ENCODE measurements at regions not wholly inside any gene's neighbourhood (a gene's known extent, or its start where the extent isn't known, plus 50 kb on each side); places are given as distances from the start of the nearest gene placed in this dataset.

- no peak for DNase-seq
These were observed 144.2 kb downstream of the CXCL12 start for GRCh38 chr10:44240584-44241205.

DNA sequence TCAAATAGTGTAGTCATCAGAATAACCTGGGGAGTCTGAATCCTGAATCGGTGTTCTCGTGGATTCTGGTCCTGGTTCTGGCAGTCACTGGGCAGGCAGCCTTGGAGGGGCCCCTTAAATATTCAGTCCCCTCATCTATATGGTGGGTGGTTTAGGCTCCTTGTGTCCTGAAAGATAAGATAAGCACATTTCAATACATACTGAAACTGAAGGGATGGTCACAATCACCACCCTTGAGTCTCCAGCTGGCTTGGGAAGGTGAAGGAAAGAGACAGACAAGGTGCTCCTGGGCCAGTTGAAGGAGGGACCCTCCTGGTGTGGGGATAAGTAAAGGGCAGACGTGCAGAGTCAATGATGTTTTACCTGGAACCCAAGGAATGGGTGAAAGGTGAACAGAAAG is 146.7 kb downstream of the CXCL12 start:
- no peak for DNase-seq

- DNase-seq: no peak
These were observed 147.4 kb downstream of the CXCL12 start for GRCh38 chr10:44237364-44238049.

DNA sequence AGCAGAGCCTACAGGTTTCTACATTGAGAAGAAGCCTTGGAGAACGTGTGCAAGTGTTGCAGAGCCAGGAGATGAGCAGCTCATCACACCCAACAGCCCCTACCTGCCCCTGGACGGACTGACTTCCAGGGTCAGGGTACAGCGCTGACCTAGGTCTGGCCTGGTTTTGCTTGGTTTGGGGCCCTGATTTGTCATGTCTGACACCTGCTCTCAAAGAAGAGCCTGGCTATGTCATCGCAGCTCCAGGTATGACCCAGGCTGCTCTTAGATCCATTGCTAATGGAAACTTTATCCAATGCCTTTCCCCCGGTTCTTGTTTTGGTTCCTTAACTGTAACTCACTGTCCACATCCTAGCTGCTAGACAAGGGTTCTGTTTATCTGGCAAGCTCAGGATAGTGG is 149.5 kb downstream of the CXCL12 start:
- no peak for DNase-seq

DNA sequence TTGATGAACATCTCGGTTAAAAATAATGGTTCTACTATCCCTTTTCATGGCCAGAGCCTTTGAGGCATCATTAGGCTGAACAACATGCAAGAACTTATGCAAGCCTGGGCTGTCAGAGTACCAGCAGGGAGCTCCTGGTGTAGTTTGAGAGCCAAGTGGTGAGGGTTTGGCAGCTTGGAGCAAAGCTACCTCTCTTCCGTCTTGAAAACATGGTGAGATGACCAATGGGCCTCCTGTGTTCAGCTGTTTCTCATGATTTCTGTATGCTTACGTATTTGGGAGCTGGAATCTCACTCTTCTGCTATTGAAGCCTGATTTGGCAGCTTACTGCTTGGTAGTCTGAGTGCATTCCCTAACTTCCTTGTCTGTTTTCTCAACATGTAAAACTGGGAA is 150.4 kb downstream of the CXCL12 start:
- DNase-seq: no peak

GRCh38 chr10:44233561-44234482 is 151.1 kb downstream of the CXCL12 start:
- DNase-seq: no peak

GRCh38 chr10:44217274-44217820 is 167.6 kb downstream of the CXCL12 start:
- DNase-seq: no peak

GRCh38 chr10:44216073-44216472 is 168.8 kb downstream of the CXCL12 start:
- no peak for DNase-seq

DNA sequence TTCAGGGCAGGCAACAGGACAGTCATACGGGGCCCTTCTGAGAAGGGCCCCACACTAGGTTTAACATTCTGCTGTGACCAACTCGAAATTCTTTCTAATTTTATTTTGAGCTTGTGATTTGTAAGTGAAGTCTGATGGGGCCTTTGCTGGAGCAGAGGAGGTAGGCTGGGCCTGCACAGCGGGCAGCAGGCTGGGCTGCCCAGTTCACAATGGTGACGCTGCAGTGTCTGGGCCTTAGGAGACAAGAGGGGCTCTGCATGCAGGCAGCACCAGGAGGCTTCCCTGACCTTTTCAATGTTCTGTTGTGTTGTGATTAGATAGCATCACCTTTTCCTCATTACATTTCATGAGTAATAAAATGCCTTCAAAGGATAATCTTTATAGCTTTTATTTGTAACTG is 175.1 kb downstream of the CXCL12 start:
- no peak for DNase-seq

DNA sequence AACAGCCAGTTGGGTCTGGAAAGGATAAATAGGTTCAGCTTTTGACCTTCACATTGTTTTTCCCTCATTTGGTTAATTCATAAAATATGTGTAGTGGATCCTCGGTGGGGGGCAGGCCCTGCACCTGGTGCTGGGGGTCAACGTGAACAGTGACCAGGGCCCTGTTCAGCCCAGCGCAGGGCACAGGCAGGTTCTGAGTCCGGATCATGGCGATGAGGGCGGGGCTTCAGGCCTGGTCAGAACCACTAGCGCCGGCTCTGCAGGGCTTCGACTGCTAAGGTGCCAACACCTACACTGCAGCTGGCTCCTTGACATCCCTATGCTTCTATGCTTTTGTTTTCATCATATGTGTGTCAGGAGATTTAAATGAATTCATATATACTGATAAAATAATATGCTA is 177.7 kb downstream of the CXCL12 start:
- no peak for DNase-seq

DNA sequence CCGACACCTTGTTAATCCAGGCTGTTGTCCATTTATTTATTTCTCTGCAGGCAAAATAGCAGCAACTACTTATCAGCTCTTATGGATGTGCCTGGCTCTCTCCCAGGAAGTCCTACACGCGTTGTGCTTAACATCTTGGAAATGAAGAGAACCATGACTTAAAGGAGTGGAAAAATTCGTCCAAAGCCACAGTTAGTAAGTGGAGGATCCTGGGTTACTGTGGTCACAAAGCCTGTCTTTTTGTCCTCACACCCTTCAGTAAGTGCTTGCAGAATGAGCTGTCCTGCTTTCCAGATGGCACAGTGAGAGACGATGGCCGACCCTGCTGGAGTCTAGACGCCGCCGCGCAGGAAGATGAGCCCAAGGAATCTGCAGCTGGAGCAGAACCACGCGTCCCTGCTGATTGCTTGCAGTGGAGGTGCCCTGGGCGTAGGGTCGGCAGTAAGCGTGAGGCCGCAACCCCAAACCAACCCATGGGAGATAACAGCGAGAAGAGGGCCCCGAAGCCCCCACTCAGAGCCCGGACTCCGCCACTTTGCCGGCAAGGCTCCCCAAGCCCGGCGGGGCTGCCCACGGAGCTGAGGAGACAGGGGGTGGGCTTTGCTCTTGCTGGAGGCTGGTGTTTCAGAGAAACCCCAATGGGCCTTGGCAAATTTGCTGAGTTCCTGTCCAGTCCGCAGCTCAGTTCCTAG is 178.6 kb downstream of the CXCL12 start:
- DNase-seq: no peak

DNA sequence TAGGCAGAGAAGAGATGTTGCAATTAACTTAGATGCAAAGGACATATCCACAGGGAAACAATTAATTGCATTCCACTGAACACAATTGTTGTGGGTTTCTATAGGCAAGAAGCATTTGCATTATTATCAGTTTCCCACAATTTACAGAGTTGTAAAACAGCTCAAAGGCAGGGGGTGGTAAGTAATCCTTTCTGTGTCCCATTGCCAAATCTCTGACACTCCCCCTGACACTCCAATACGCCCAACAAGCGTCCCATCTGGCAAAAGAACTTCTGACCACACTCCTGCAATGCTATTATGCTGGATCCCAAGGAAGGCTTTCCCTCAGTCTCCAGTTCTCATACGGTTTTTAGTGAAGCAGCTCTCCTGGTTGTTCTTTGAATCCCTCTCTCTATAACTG is 179.8 kb downstream of the CXCL12 start:
- no peak for DNase-seq

GRCh38 chr10:44203535-44203934 is 181.4 kb downstream of the CXCL12 start:
- DNase-seq: no peak

DNA sequence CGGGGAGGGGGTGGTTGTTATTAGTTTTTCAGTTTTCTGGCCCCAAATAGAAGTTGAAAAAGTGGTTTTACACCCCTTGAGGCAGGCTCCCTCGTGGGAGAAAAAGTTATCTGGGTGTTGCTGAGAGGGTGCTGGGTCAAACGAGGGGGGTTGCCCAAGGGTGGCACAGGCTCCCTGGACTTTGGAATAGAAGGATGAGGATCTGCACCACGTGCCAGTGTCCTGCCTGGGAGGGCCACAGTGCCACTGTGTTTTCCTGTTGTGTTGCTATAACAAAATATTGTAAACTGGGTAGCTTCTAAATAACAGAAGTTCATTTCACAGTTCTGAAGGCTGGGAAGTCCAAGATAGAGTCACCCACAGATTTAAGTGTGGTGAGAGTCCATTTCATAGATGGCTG is 181.9 kb downstream of the CXCL12 start:
- DNase-seq: no peak

- peak; percentile 65 for DNase-seq
These were observed 183.2 kb downstream of the CXCL12 start for GRCh38 chr10:44201656-44202055.

- no peak for DNase-seq
These were observed 183.9 kb downstream of the CXCL12 start for GRCh38 chr10:44201011-44201410.

DNA sequence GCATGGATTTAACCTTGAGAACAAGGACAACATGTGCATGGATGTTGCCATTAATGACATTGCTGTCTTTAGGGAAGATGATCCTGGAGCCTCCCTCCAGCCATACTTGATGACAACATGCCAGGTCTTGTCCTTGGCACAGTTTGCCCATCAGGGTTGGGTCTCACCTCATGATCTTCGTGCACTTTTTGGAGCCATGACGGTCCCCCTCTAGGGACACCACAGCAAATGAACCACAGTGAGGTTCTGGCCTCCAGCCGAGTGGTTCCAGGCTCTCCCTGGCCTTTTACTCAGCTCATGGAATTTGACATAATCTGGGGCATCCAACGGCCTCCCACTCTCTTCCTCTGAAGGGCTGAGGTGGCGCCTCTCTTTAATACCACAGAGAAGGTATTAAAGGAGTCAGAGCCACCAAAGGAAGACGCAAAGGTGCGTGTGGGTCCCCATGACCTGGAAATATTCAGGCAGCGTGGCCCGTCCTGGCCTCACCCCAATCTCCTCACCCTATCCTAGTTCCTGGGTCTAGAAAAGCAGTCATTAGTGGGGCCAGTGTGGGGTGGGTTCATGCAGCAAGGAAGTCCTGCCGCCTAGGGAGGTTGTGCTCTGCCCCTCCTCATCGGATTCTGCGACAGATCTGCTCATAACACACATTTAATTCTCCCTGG is 184.8 kb downstream of the CXCL12 start:
- no peak for DNase-seq

GRCh38 chr10:44199267-44199666 is 185.6 kb downstream of the CXCL12 start:
- DNase-seq: no peak

GRCh38 chr10:44198780-44199097 is 186.2 kb downstream of the CXCL12 start:
- no peak for DNase-seq

DNA sequence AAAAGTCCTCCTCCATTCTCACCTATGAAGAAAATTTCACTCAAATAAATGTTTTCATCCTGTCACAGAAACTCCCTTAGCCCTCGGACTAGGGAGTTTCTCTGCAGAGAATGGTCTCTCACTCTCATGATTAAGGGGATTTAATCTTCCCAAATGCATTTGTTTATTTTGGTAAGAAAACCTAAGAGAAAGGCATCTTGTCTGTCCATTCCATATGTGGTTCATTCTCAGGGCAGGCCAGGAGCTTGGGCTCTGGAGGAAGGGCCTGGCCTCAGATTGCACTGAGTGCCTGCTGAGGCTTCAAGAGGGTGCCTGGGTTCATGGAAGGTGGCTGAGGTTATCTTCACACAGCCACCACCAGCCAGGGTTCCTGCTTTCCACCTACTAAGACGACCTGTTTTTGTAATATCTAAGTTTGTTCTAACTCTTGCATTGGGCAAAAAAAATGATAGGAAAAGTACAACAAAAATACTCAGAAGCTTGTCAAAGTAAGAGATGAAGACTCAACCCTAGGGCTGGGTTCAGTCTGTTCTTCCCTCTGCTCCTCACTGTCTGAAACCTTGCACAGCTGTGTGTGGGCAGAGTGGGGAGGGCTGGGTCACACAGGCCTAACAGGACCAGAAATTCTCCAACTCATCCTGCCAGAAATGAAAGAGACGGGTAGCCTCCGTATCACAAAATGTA is 186.7 kb downstream of the CXCL12 start:
- DNase-seq: no peak

DNA sequence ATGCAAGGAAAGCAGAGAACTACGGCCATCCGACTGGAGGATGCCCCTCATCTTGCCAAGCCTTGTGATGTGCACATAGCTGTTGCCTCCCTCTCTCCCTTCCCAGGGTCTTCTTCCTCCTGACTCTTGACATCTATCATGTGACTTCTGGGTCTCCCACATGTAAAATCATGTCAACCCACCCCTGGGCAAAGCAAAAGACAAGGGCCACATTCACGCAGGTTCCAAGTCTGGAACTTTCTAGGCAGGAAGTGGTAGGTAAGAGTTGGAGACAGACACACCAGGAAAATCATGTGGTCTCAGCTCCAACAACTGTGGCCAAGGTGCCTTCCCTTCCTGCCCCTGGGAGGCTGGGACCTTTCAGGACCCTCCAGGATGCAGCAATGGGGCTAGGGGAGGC is 187.3 kb downstream of the CXCL12 start:
- no peak for DNase-seq

- DNase-seq: no peak
These were observed 188.6 kb downstream of the CXCL12 start for GRCh38 chr10:44196336-44196735.

Data from DMS 273 treated with DMSO at 0.1 percent for 48 hours (cell line).